Right lobe of liver (tissue), 6 donors: ENCODE measurements at regions not wholly inside any gene's neighbourhood (a gene's known extent, or its start where the extent isn't known, plus 50 kb on each side); places are given as distances from the start of the nearest gene placed in this dataset.

ENCODE experiments used
- ATAC-seq, 4 donors: fragments of 200-7000 bp; cut with Tn5 transposase; one replicate each; pipeline ENCODE4 v1.9.1; 2020; ENCODE audit warnings: mild to moderate bottlenecking in 4 of 4, moderate library complexity in 4 of 4
- DNase-seq, 3 donors: peaks; one replicate each; pipeline ENCODE4 v3.0.0-alpha.2; 2020
- H3K27ac ChIP-seq, 3 donors: fragments of 200-600 bp; one replicate each; pipeline ENCODE4 v1.8.0; 2022
- H3K27me3 ChIP-seq, 2 donors: fragments of 200-600 bp; one replicate each; pipeline ENCODE4 v1.8.0; 2022
- H3K36me3 ChIP-seq, 4 donors: fragments of 200-600 bp; sonication (generic) in 1 of 4; one replicate each; pipeline versions ENCODE4 v1.5.1 to v1.8.0; 2017 to 2022; ENCODE audit warnings: control low read depth in 1 of 4
- H3K4me1 ChIP-seq, 4 donors: fragments of 200-600 bp; sonication (generic) in 1 of 4; one replicate each; pipeline versions ENCODE4 v1.5.1 to v1.8.0; 2017 to 2022; ENCODE audit warnings: control low read depth in 1 of 4
- H3K4me3 ChIP-seq, 3 donors: fragments of 200-600 bp; one replicate each; pipeline ENCODE4 v1.8.0; 2022
- H3K9me3 ChIP-seq, 4 donors: fragments of 200-600 bp; sonication (generic) in 1 of 4; one replicate each; pipeline versions ENCODE4 v1.5.1 to v1.8.0; 2017 to 2022; ENCODE audit warnings: control low read depth in 1 of 4
- CTCF ChIP-seq, 4 donors: fragments of 200-600 bp in 3 of 4; fragments of 450-650 bp in 1 of 4; IDR thresholded peaks; one replicate each; pipeline versions ENCODE4 v1.5.1 to v1.8.0; 2016 to 2022; ENCODE audit warnings: antibody characterized with exemption in 4 of 4, mild to moderate bottlenecking in 2 of 4
- POLR2A ChIP-seq: fragments of 450-650 bp; IDR thresholded peaks from one replicate; pipeline ENCODE4 v1.6.1; 2017; ENCODE audit warnings: antibody characterized with exemption, mild to moderate bottlenecking
- WGBS: methylation state at CpG from one replicate; pipeline ENCODE4 v1.1.6; 2018; ENCODE audit warnings: low coverage, low lambda C conversion rate; ENCODE audit not compliant: insufficient coverage; ENCODE audit errors: missing lambda C conversion rate; 5-methylcytosine and 5-hydroxymethylcytosine counted together
- intact Hi-C, 2 donors: fragments of 100-400 bp; cut with DNase I; formaldehyde crosslinking; loops; one replicate each; pipeline versions ENCODE4 v1.11.2 to v1.14.1; 2022
- donor health status: DM: no; HTN: yes; CAD: no.
- donor health status: DM: no; HTN: no; CAD: no.
- donor health status: DM: no; HTN: no; CAD: no.
- donor health status: DM: no; HTN: yes; CAD: no.
- donor health status: DM: no; HTN: yes; CAD: no.

- ATAC-seq, result no peak
- intact Hi-C loops, result no loop called here
- Histone ChIP-seq H3K27me3 (no peaks in the 10 kb centered on the region), H3K36me3 (no peaks in the 10 kb centered on the region), H3K4me1 (no peaks in the 10 kb centered on the region), H3K9me3 (no peaks in the 10 kb centered on the region), H3K27ac (no peak overlapping the region), H3K4me3 (no peak overlapping the region)
- DNase-seq, result no peak
- no peak for TF ChIP-seq CTCF (IDR thresholded peaks at IDR 0.05)
- no peak for TF ChIP-seq POLR2A
- 57% methylated on average over 1 of the region's 1 CpG for WGBS
Observed at GRCh38 chr2:139380051-139380450, 599.9 kb upstream of the NXPH2 start.

GRCh38 chr2:139378373-139378772 lies 598.2 kb upstream of the NXPH2 start:
- 49% methylated on average over 2 of the region's 3 CpGs for WGBS
- DNase-seq (no peak), ATAC-seq (no peak)
- Histone ChIP-seq H3K4me3 (no peak overlapping the region), H3K27ac (no peak overlapping the region), H3K36me3 (no peaks in the 10 kb centered on the region), H3K9me3 (no peaks in the 10 kb centered on the region), H3K27me3 (no peaks in the 10 kb centered on the region), H3K4me1 (no peaks in the 10 kb centered on the region)
- intact Hi-C loops, result no loop called here
- TF ChIP-seq CTCF (IDR thresholded peaks at IDR 0.05), result no peak
- TF ChIP-seq POLR2A, result no peak

- Histone ChIP-seq H3K27me3 (no peaks in the 10 kb centered on the region), H3K4me3 (no peak overlapping the region), H3K4me1 (no peaks in the 10 kb centered on the region), H3K9me3 (no peaks in the 10 kb centered on the region), H3K36me3 (no peaks in the 10 kb centered on the region), H3K27ac (no peak overlapping the region)
- intact Hi-C loops, result no loop called here
- 47% methylated on average over 4 of the region's 4 CpGs for WGBS
- ATAC-seq (no peak), DNase-seq (no peak)
- no peak for TF ChIP-seq CTCF (IDR thresholded peaks at IDR 0.05)
- no peak for TF ChIP-seq POLR2A
Observed at GRCh38 chr2:139374296-139374850, 594.2 kb upstream of the NXPH2 start.

- H3K4me1 ChIP-seq, result no peaks in the 10 kb centered on the region
- DNase-seq, result no peak
- H3K27ac ChIP-seq, result no peak overlapping the region
- WGBS, result 33% methylated on average over 4 of the region's 4 CpGs
- no peaks in the 10 kb centered on the region for H3K36me3 ChIP-seq
- no peaks in the 10 kb centered on the region for H3K9me3 ChIP-seq
- no peak overlapping the region for H3K4me3 ChIP-seq
- no peak for ATAC-seq
- no peak for TF ChIP-seq POLR2A
- no peak for TF ChIP-seq CTCF (IDR thresholded peaks at IDR 0.05)
- intact Hi-C loops, result no loop called here
- H3K27me3 ChIP-seq, result no peaks in the 10 kb centered on the region
Observed at GRCh38 chr2:139369423-139370409, 589.5 kb upstream of the NXPH2 start.
